ENCODE measurements at regions not wholly inside any gene's neighbourhood (a gene's known extent, or its start where the extent isn't known, plus 50 kb on each side); places are given as distances from the start of the nearest gene placed in this dataset.

DNA sequence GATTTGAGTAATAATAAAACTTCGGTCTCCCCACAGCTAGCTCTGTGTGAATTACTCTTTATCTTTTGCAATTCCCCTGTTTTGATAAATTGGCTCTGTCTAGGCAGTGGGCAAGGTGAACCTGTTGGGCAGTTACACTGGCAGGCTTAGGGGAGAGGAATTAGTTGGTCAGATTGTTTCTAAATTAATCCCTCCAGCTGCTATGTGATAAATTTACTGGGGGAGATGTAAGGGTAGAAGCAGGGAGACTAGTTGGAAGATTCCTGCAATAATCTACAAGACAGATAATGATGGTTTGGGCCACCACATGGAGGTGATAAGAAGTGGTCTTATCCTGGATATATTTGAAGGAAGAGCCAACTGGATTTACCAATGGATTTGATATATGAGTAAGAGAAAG lies 118.5 kb upstream of the TACR1 start:
- no peaks in the 10 kb centered on the region for H3K36me3 Mint-ChIP-seq
- ChIA-PET POLR2A (no interaction called here), CTCF (no interaction called here)

DNA sequence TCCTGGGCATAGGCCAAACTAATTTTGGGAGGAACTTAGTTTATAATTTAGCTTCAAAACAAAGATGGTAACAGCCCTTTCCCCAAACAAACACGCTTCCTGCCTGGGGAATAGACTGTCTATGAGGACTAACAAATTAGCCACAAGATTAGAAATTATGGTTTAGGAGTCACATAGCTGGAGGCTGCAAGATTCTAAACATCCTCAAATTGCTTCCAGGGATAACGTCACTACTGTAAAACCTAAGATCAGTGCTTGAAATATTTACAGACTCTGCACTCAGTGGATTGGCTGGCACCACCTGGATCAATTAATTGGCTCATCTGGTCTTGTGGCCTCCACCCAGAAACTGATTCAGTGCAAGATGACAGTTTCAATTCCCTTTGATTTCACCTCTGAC lies 118.0 kb upstream of the TACR1 start:
- TF ChIP-seq SOX15 (CRISPR knock-in tag; IDR thresholded peaks at IDR 0.05) (no peak), ZNF423 (CRISPR knock-in tag; IDR thresholded peaks at IDR 0.05) (no peak), ETV6 (CRISPR knock-in tag; IDR thresholded peaks at IDR 0.05) (no peak), NFE2L1 (CRISPR knock-in tag; IDR thresholded peaks at IDR 0.05) (no peak), CBFB (CRISPR knock-in tag; IDR thresholded peaks at IDR 0.05; ENCODE audit: low read depth) (no peak), RELA (CRISPR knock-in tag; IDR thresholded peaks at IDR 0.05; ENCODE audit: borderline replicate concordance) (no peak), NR2C2 (CRISPR knock-in tag; IDR thresholded peaks at IDR 0.05) (no peak), MYBL2 (CRISPR knock-in tag; IDR thresholded peaks at IDR 0.05) (no peak), ZNF671 (CRISPR knock-in tag; IDR thresholded peaks at IDR 0.05) (no peak)
- TF ChIP-seq, protein P1, sequence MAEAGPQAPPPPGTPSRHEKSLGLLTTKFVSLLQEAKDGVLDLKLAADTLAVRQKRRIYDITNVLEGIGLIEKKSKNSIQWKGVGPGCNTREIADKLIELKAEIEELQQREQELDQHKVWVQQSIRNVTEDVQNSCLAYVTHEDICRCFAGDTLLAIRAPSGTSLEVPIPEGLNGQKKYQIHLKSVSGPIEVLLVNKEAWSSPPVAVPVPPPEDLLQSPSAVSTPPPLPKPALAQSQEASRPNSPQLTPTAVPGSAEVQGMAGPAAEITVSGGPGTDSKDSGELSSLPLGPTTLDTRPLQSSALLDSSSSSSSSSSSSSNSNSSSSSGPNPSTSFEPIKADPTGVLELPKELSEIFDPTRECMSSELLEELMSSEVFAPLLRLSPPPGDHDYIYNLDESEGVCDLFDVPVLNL (CRISPR knock-in tag; IDR thresholded peaks at IDR 0.05; ENCODE audit: borderline replicate concordance, low read depth): no peak
- TF ChIP-seq, protein P2, sequence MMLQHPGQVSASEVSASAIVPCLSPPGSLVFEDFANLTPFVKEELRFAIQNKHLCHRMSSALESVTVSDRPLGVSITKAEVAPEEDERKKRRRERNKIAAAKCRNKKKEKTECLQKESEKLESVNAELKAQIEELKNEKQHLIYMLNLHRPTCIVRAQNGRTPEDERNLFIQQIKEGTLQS (CRISPR knock-in tag; conservative IDR thresholded peaks at IDR 0.05): no peak
- TF ChIP-seq, protein P3, sequence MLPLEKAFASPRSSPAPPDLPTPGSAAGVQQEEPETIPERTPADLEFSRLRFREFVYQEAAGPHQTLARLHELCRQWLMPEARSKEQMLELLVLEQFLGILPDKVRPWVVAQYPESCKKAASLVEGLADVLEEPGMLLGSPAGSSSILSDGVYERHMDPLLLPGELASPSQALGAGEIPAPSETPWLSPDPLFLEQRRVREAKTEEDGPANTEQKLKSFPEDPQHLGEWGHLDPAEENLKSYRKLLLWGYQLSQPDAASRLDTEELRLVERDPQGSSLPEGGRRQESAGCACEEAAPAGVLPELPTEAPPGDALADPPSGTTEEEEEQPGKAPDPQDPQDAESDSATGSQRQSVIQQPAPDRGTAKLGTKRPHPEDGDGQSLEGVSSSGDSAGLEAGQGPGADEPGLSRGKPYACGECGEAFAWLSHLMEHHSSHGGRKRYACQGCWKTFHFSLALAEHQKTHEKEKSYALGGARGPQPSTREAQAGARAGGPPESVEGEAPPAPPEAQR (CRISPR knock-in tag; IDR thresholded peaks at IDR 0.05): no peak
- TF ChIP-seq, protein P4, sequence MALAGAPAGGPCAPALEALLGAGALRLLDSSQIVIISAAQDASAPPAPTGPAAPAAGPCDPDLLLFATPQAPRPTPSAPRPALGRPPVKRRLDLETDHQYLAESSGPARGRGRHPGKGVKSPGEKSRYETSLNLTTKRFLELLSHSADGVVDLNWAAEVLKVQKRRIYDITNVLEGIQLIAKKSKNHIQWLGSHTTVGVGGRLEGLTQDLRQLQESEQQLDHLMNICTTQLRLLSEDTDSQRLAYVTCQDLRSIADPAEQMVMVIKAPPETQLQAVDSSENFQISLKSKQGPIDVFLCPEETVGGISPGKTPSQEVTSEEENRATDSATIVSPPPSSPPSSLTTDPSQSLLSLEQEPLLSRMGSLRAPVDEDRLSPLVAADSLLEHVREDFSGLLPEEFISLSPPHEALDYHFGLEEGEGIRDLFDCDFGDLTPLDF (CRISPR knock-in tag; IDR thresholded peaks at IDR 0.05): no peak
- TF ChIP-seq, protein P5, sequence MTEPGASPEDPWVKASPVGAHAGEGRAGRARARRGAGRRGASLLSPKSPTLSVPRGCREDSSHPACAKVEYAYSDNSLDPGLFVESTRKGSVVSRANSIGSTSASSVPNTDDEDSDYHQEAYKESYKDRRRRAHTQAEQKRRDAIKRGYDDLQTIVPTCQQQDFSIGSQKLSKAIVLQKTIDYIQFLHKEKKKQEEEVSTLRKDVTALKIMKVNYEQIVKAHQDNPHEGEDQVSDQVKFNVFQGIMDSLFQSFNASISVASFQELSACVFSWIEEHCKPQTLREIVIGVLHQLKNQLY (CRISPR knock-in tag; IDR thresholded peaks at IDR 0.05): no peak
- TF ChIP-seq, protein P6, sequence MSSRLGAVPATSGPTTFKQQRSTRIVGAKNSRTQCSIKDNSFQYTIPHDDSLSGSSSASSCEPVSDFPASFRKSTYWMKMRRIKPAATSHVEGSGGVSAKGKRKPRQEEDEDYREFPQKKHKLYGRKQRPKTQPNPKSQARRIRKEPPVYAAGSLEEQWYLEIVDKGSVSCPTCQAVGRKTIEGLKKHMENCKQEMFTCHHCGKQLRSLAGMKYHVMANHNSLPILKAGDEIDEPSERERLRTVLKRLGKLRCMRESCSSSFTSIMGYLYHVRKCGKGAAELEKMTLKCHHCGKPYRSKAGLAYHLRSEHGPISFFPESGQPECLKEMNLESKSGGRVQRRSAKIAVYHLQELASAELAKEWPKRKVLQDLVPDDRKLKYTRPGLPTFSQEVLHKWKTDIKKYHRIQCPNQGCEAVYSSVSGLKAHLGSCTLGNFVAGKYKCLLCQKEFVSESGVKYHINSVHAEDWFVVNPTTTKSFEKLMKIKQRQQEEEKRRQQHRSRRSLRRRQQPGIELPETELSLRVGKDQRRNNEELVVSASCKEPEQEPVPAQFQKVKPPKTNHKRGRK (CRISPR knock-in tag; IDR thresholded peaks at IDR 0.05; ENCODE audit: borderline replicate concordance): no peak
- POLR2A ChIA-PET: no interaction called here
- DNase-seq (ENCODE audit: low spot score) (no peak), ATAC-seq (no peak)
- Mint-ChIP-seq H3K27ac (no peak overlapping the region), H3K9me3 (no peaks in the 10 kb centered on the region), H3K4me3 (no peak overlapping the region), H3K27me3 (ENCODE audit: low read depth) (no peaks in the 10 kb centered on the region), H3K36me3 (no peaks in the 10 kb centered on the region), H3K4me1 (peaks cover 15% of the 10 kb centered on the region)
- CTCF ChIA-PET: no interaction called here

More for the DNA sequence above, 118.5 kb upstream of the TACR1 start:
- Mint-ChIP-seq H3K9me3 (no peaks in the 10 kb centered on the region), H3K27me3 (ENCODE audit: low read depth) (no peaks in the 10 kb centered on the region), H3K4me3 (no peak overlapping the region), H3K4me1 (peaks cover 15% of the 10 kb centered on the region; the same call in 1 of the 2 replicates), H3K27ac (no peak overlapping the region)
- TF ChIP-seq EMX1 (CRISPR knock-in tag; IDR thresholded peaks at IDR 0.05) (no peak), TEAD1 (CRISPR knock-in tag; IDR thresholded peaks at IDR 0.05) (no peak), NR3C1 (CRISPR knock-in tag; conservative IDR thresholded peaks at IDR 0.05; ENCODE audit: low read depth) (no peak), ZNF232 (CRISPR knock-in tag; IDR thresholded peaks at IDR 0.05) (no peak), CBFB (CRISPR knock-in tag; IDR thresholded peaks at IDR 0.05; ENCODE audit: low read depth) (no peak), ZNF423 (CRISPR knock-in tag; IDR thresholded peaks at IDR 0.05) (no peak)
- TF ChIP-seq, protein P7, sequence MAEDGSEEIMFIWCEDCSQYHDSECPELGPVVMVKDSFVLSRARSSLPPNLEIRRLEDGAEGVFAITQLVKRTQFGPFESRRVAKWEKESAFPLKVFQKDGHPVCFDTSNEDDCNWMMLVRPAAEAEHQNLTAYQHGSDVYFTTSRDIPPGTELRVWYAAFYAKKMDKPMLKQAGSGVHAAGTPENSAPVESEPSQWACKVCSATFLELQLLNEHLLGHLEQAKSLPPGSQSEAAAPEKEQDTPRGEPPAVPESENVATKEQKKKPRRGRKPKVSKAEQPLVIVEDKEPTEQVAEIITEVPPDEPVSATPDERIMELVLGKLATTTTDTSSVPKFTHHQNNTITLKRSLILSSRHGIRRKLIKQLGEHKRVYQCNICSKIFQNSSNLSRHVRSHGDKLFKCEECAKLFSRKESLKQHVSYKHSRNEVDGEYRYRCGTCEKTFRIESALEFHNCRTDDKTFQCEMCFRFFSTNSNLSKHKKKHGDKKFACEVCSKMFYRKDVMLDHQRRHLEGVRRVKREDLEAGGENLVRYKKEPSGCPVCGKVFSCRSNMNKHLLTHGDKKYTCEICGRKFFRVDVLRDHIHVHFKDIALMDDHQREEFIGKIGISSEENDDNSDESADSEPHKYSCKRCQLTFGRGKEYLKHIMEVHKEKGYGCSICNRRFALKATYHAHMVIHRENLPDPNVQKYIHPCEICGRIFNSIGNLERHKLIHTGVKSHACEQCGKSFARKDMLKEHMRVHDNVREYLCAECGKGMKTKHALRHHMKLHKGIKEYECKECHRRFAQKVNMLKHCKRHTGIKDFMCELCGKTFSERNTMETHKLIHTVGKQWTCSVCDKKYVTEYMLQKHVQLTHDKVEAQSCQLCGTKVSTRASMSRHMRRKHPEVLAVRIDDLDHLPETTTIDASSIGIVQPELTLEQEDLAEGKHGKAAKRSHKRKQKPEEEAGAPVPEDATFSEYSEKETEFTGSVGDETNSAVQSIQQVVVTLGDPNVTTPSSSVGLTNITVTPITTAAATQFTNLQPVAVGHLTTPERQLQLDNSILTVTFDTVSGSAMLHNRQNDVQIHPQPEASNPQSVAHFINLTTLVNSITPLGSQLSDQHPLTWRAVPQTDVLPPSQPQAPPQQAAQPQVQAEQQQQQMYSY (CRISPR knock-in tag; IDR thresholded peaks at IDR 0.05): no peak
- TF ChIP-seq, protein P3 (CRISPR knock-in tag; IDR thresholded peaks at IDR 0.05): no peak
- DNase-seq (ENCODE audit: low spot score) (no peak), ATAC-seq (no peak)
